ENCODE measurements at regions not wholly inside any gene's neighbourhood (a gene's known extent, or its start where the extent isn't known, plus 50 kb on each side); places are given as distances from the start of the nearest gene placed in this dataset.

DNA sequence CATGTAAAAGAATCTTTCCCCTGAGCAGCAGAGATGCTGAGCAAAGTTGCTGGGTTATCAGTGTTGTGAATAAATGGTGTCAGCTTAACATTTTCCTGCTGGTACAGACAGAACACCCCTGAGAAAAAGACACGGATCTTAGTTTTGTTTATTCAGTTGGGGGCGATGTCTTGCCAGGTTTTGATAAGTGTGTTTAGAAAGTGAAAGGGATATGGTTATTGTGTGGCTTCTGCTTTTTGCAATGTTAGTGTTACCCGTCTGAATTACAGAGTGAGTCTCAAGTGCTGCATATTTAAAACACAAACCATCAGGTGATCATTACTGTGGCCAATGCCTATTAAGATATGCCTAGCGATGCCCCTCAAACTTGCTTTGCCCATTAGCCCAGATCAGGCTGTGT is 864.6 kb upstream of the SEL1L start:
- Histone ChIP-seq H3K79me1 (replicated peaks; ENCODE audit: low read length, poor library complexity, severe bottlenecking) (no peaks in the 10 kb centered on the region), H2BK120ac (ENCODE audit: low read depth, low read length) (no peak overlapping the region), H3K27ac (ENCODE audit: low read length, poor library complexity, severe bottlenecking) (no peak overlapping the region), H2BK12ac (ENCODE audit: low read length in 2 of 2) (no peak overlapping the region), H3K9ac (ENCODE audit: low read length) (no peak overlapping the region), H4K91ac (ENCODE audit: low read length) (no peak overlapping the region), H3K4ac (ENCODE audit: low read depth in 1 of 2, low read length in 2 of 2) (no peak overlapping the region), H3K14ac (ENCODE audit: low read length in 2 of 2) (no peak overlapping the region), H2AFZ (ENCODE audit: low read depth, low read length) (no peak overlapping the region), H3K18ac (ENCODE audit: low read depth in 1 of 2, low read length in 2 of 2) (no peak overlapping the region), H3K4me3 (ENCODE audit: insufficient read depth in 1 of 2, low read depth in 1 of 2, low read length in 2 of 2) (peak overlapping the region in 1 of 2 experiments; percentile 44), H3K36me3 (ENCODE audit: control insufficient read depth in 1 of 2, insufficient read depth in 2 of 2, low read depth in 1 of 2, low read length in 2 of 2) (no peaks in the 10 kb centered on the region), H3K9me3 (ENCODE audit: control insufficient read depth, low read length) (no peaks in the 10 kb centered on the region), H3K4me2 (ENCODE audit: low read length, poor library complexity, severe bottlenecking) (no peak overlapping the region), H2BK5ac (ENCODE audit: low read depth, low read length, poor library complexity, severe bottlenecking) (no peak overlapping the region), H3K27me3 (ENCODE audit: control insufficient read depth in 1 of 2, insufficient read depth in 1 of 2, low read length in 2 of 2) (no peaks in the 10 kb centered on the region), H3K4me1 (ENCODE audit: control insufficient read depth, insufficient read depth, low read depth, low read length) (no peaks in the 10 kb centered on the region), H4K8ac (ENCODE audit: low read length) (no peak overlapping the region), H3K23ac (ENCODE audit: low read length in 2 of 2) (no peak overlapping the region), H2AK5ac (ENCODE audit: low read length, severe bottlenecking) (no peak overlapping the region), H2BK15ac (ENCODE audit: low read depth, poor library complexity, severe bottlenecking) (no peak overlapping the region)
- 13% methylated on average over 2 of the region's 4 CpGs for WGBS
- DNase-seq, result no peak

DNA sequence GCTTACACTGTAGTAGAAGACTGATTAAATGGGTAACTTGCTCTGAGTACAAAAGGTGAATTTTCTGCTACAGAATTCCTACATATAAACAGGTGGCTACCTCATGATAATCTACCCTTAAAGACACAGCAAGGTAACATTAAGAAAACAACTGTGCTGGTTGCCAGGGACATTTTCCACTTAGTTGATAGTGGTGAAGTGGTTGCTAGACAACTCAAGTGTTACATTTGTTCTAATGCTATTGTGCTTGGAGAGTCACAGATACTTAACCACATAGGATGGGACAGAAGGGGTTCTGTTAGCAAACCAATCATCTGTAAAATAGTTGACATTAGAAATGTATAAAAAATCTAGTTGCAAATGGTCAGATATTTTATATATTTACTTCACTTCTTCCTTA is 870.3 kb upstream of the SEL1L start:
- no peaks in the 10 kb centered on the region for H3K36me3 ChIP-seq (ENCODE audit: control insufficient read depth in 1 of 2, insufficient read depth in 2 of 2, low read depth in 1 of 2, low read length in 2 of 2)
- H2BK15ac ChIP-seq (ENCODE audit: low read depth, poor library complexity, severe bottlenecking), result no peak overlapping the region
- no peak overlapping the region for H2BK120ac ChIP-seq (ENCODE audit: low read depth, low read length)
- no peak overlapping the region for H3K4me2 ChIP-seq (ENCODE audit: low read length, poor library complexity, severe bottlenecking)
- H3K27ac ChIP-seq (ENCODE audit: low read length, poor library complexity, severe bottlenecking), result no peak overlapping the region
- no peaks in the 10 kb centered on the region for H3K27me3 ChIP-seq (ENCODE audit: control insufficient read depth in 1 of 2, insufficient read depth in 1 of 2, low read length in 2 of 2)
- no peak overlapping the region for H3K4me3 ChIP-seq (ENCODE audit: insufficient read depth in 1 of 2, low read depth in 1 of 2, low read length in 2 of 2)
- H3K14ac ChIP-seq (ENCODE audit: low read length in 2 of 2), result no peak overlapping the region
- DNase-seq, result no peak
- no peak overlapping the region for H2BK5ac ChIP-seq (ENCODE audit: low read depth, low read length, poor library complexity, severe bottlenecking)
- no peak overlapping the region for H4K91ac ChIP-seq (ENCODE audit: low read length)
- no peak overlapping the region for H2AK5ac ChIP-seq (ENCODE audit: low read length, severe bottlenecking)
- no peak overlapping the region for H2BK12ac ChIP-seq (ENCODE audit: low read length in 2 of 2)
- H3K4me1 ChIP-seq (ENCODE audit: control insufficient read depth, insufficient read depth, low read depth, low read length), result no peaks in the 10 kb centered on the region
- H4K8ac ChIP-seq (ENCODE audit: low read length), result no peak overlapping the region
- H2AFZ ChIP-seq (ENCODE audit: low read depth, low read length), result no peak overlapping the region
- no peak overlapping the region for H3K18ac ChIP-seq (ENCODE audit: low read depth in 1 of 2, low read length in 2 of 2)
- no peak overlapping the region for H3K23ac ChIP-seq (ENCODE audit: low read length in 2 of 2)
- no peak overlapping the region for H3K4ac ChIP-seq (ENCODE audit: low read depth in 1 of 2, low read length in 2 of 2)
- H3K9ac ChIP-seq (ENCODE audit: low read length), result no peak overlapping the region
- no peaks in the 10 kb centered on the region for H3K9me3 ChIP-seq (ENCODE audit: control insufficient read depth, low read length)
- no peaks in the 10 kb centered on the region for H3K79me1 ChIP-seq (replicated peaks; ENCODE audit: low read length, poor library complexity, severe bottlenecking)

DNA sequence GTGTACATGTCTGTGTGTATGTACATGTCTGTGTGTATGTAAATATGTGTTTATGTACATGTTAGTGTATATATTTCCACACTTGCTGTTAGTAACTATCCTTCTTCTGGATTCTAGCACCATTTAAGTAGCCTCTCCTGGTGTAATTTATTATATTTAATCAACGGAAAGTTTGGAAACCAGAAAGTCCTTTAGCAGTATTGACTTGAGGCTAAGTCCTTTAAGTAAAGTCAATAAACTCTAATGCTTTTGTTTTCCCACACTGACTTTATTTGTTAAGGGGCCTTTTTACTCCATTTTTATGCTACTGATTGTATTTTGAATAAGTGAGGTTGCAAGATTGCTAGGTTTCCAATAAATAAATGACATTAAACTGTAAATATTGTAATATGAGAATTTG is 876.4 kb upstream of the SEL1L start:
- no CpG with 5 or more reads among the region's 1 CpG for WGBS
- no peak overlapping the region for H2AK5ac ChIP-seq (ENCODE audit: low read length, severe bottlenecking)

DNA sequence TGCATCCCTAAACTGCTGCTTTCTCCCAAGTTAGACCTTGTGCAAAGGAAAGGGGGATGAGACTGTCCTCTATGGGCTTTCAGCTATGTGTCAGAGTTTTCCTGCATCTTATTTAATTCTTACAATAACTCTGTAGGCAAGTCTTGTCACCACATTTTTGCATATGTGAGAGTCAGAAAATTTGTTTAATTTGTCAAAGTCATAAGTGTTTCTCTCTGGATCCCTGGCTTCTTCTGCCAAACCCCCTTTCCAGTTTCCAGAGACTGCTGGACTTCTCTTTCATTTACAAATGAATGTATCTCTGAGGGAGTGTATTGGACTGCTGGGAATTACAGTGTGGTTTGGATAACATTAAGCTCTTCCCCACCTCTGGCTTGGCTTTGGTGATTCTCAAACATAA is 877.6 kb upstream of the SEL1L start:
- H4K8ac ChIP-seq (ENCODE audit: low read length), result no peak overlapping the region
- no peak overlapping the region for H3K4ac ChIP-seq (ENCODE audit: low read depth in 1 of 2, low read length in 2 of 2)
- no peak overlapping the region for H3K4me2 ChIP-seq (ENCODE audit: low read length, poor library complexity, severe bottlenecking)
- no peak overlapping the region for H3K9ac ChIP-seq (ENCODE audit: low read length)
- H3K79me1 ChIP-seq (replicated peaks; ENCODE audit: low read length, poor library complexity, severe bottlenecking), result no peaks in the 10 kb centered on the region
- H2BK12ac ChIP-seq (ENCODE audit: low read length in 2 of 2), result no peak overlapping the region
- no peaks in the 10 kb centered on the region for H3K9me3 ChIP-seq (ENCODE audit: control insufficient read depth, low read length)
- H4K91ac ChIP-seq (ENCODE audit: low read length), result no peak overlapping the region
- no peak overlapping the region for H3K27ac ChIP-seq (ENCODE audit: low read length, poor library complexity, severe bottlenecking)
- H3K18ac ChIP-seq (ENCODE audit: low read depth in 1 of 2, low read length in 2 of 2), result no peak overlapping the region
- H3K36me3 ChIP-seq (ENCODE audit: control insufficient read depth in 1 of 2, insufficient read depth in 2 of 2, low read depth in 1 of 2, low read length in 2 of 2), result no peaks in the 10 kb centered on the region
- H2BK15ac ChIP-seq (ENCODE audit: low read depth, poor library complexity, severe bottlenecking), result no peak overlapping the region
- no peak for DNase-seq
- no peak overlapping the region for H2BK5ac ChIP-seq (ENCODE audit: low read depth, low read length, poor library complexity, severe bottlenecking)
- no peak overlapping the region for H3K4me3 ChIP-seq (ENCODE audit: insufficient read depth in 1 of 2, low read depth in 1 of 2, low read length in 2 of 2)
- no peak overlapping the region for H2AK5ac ChIP-seq (ENCODE audit: low read length, severe bottlenecking)
- no peaks in the 10 kb centered on the region for H3K27me3 ChIP-seq (ENCODE audit: control insufficient read depth in 1 of 2, insufficient read depth in 1 of 2, low read length in 2 of 2)
- H3K23ac ChIP-seq (ENCODE audit: low read length in 2 of 2), result no peak overlapping the region
- H2AFZ ChIP-seq (ENCODE audit: low read depth, low read length), result no peak overlapping the region
- H3K4me1 ChIP-seq (ENCODE audit: control insufficient read depth, insufficient read depth, low read depth, low read length), result no peaks in the 10 kb centered on the region
- no peak overlapping the region for H2BK120ac ChIP-seq (ENCODE audit: low read depth, low read length)
- H3K14ac ChIP-seq (ENCODE audit: low read length in 2 of 2), result no peak overlapping the region

More for the DNA sequence above, 876.4 kb upstream of the SEL1L start:
- Histone ChIP-seq H2BK15ac (ENCODE audit: low read depth, poor library complexity, severe bottlenecking) (no peak overlapping the region), H4K91ac (ENCODE audit: low read length) (no peak overlapping the region), H2AFZ (ENCODE audit: low read depth, low read length) (no peak overlapping the region), H3K4me1 (ENCODE audit: control insufficient read depth, insufficient read depth, low read depth, low read length) (no peaks in the 10 kb centered on the region), H3K27ac (ENCODE audit: low read length, poor library complexity, severe bottlenecking) (no peak overlapping the region), H2BK5ac (ENCODE audit: low read depth, low read length, poor library complexity, severe bottlenecking) (no peak overlapping the region), H3K18ac (ENCODE audit: low read depth in 1 of 2, low read length in 2 of 2) (no peak overlapping the region), H4K8ac (ENCODE audit: low read length) (no peak overlapping the region), H3K9ac (ENCODE audit: low read length) (no peak overlapping the region), H3K27me3 (ENCODE audit: control insufficient read depth in 1 of 2, insufficient read depth in 1 of 2, low read length in 2 of 2) (no peaks in the 10 kb centered on the region), H3K4me3 (ENCODE audit: insufficient read depth in 1 of 2, low read depth in 1 of 2, low read length in 2 of 2) (no peak overlapping the region), H3K79me1 (replicated peaks; ENCODE audit: low read length, poor library complexity, severe bottlenecking) (no peaks in the 10 kb centered on the region), H2BK12ac (ENCODE audit: low read length in 2 of 2) (no peak overlapping the region), H3K36me3 (ENCODE audit: control insufficient read depth in 1 of 2, insufficient read depth in 2 of 2, low read depth in 1 of 2, low read length in 2 of 2) (no peaks in the 10 kb centered on the region), H2BK120ac (ENCODE audit: low read depth, low read length) (no peak overlapping the region), H3K4me2 (ENCODE audit: low read length, poor library complexity, severe bottlenecking) (no peak overlapping the region), H3K23ac (ENCODE audit: low read length in 2 of 2) (no peak overlapping the region), H3K4ac (ENCODE audit: low read depth in 1 of 2, low read length in 2 of 2) (no peak overlapping the region), H3K9me3 (ENCODE audit: control insufficient read depth, low read length) (no peaks in the 10 kb centered on the region), H3K14ac (ENCODE audit: low read length in 2 of 2) (no peak overlapping the region)
- no peak for DNase-seq
